ENCODE measurements at regions not wholly inside any gene's neighbourhood (a gene's known extent, or its start where the extent isn't known, plus 50 kb on each side); places are given as distances from the start of the nearest gene placed in this dataset.

DNA sequence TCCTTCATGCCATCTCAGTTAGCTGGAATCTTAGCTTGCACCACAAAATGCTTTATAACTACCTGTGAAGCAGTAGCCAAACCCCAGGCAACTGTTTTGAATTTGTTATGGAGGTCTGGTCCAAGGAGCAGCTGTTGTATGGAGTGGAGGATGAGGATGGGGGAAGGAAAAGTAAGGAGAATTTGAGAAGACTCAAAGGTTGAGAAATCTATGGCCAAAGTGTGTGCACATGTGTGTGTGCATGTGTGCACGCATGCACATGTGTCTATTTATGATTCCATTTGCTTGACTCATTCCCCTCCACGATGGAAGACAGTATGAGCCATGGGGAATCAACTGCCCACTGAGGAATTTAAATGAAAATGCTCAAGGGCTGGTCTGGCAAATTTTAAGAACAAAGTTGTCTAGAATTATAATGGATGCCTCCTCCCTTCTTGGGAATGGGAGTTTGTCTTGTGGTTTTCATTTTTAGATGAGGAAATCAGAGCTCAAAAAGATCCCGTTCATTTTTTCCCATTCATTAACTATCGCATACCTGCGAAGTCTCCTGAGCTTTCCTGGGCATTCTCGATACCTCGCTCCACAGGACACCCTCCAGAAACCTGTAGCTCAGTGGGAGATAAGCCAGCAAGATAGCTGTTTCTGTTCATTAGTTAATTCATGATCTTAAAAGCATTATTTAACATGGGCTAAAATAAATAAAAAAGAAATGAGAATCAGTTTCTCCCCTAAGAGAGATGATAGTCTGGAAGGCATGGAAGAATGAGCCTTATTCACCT is 152.3 kb upstream of the NEDD9 start (continued):
- no peak for TF ChIP-seq CEBPZ (IDR thresholded peaks at IDR 0.05; ENCODE audit: low read depth, low read length)
- no peak for TF ChIP-seq ESRRA (IDR thresholded peaks at IDR 0.05; ENCODE audit: low read length)
- no peak for TF ChIP-seq SRF (IDR thresholded peaks at IDR 0.05; ENCODE audit: low read depth in 2 of 2, low read length in 2 of 2)

DNA sequence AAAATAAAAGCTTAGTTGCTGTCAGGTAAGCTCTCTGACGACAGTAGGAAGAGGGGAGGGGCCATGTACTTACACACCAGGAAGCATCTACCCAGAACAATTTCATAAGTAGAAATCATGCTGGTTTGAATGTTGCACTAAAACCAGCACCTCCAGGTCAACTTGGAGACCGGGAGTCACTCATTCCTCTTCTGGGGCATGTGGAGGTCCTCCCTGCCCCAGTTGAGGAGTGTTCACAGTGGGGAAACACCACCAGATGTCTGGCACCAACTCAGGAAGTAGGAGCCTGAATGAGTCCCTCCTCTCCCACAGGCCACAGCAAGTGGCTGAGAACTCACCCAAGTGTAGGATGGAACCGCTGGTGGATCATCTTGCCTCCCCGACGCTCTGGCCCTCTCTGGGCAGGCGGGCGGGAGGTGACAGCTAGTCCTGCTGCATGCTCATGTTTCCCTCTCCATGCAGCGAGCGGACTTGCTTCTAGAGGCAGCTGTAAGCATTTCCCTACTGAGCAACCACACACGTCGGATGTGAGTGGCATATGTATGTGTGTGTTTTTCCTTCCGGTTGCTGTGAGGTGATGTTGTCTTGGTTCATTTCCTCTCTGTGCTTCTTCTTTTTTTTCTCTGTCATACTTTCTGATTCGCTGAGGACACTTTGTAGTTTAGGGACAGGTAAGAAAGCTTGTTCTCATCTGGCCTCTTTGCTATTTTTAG is 149.5 kb upstream of the NEDD9 start:
- H4K20me1 ChIP-seq (ENCODE audit: control insufficient read depth, insufficient read depth) = no peaks in the 10 kb centered on the region
- peak overlapping the region; percentile 68 for H2AFZ ChIP-seq (ENCODE audit: control insufficient read depth, low read depth, low read length)
- ATAC-seq = peak; percentile 77
- CTCF ChIA-PET = interaction anchor here (0.7 to 11.1 kb wide), 20 partner anchors 9 to 212 kb away, joined by 3 to 78 read pairs (median 5); no protein-coding TSS in a partner anchor
- peaks cover 0 to 2% of the 10 kb centered on the region in 2 experiments; a peak in 2 of 4 replicates for H3K36me3 ChIP-seq (ENCODE audit: control insufficient read depth in 2 of 2, insufficient read depth in 2 of 2, low read length in 1 of 2)
- in situ Hi-C loops (cut with MboI) (no loop called here), intact Hi-C loops (cut with micrococcal nuclease; ENCODE audit: unreplicated experiment) (loop anchor here (1.0 to 5.0 kb wide), 5 partner anchors 47 to 195 kb away; no protein-coding TSS in a partner anchor)
- BruUV-seq (replicated peaks) = no TSS peak
- peaks cover 46% of the 10 kb centered on the region for H3K79me2 ChIP-seq (ENCODE audit: control insufficient read depth, insufficient read depth, low read length)
- peak; percentile 92 for DNase-seq (ENCODE audit: low read depth, low spot score)
- WGBS (ENCODE audit: insufficient coverage, insufficient replicate concordance, low lambda C conversion rate, missing lambda C conversion rate) = under 1% methylated on average over 13 of the region's 13 CpGs
- FAIRE-seq = peak; percentile 75
- H3K9me3 ChIP-seq (replicated peaks; ENCODE audit: control insufficient read depth, insufficient read depth, low read length) = peaks cover 4% of the 10 kb centered on the region; the same call in 2 of the 3 replicates
- H3K9ac ChIP-seq (ENCODE audit: control insufficient read depth, insufficient read depth, low read length) = peak overlapping the region; percentile 81
- SMC1A ChIA-PET (ENCODE audit: uncharacterized antibody, unreplicated experiment) = interaction anchor here (1.0 to 13.0 kb wide), 34 partner anchors 8 to 208 kb away, joined by 3 to 275 read pairs (median 12); partner anchors contain the start of gene NEDD9
- POLR2A ChIA-PET = interaction anchor here (0.6 to 8.0 kb wide), 24 partner anchors 9 to 148 kb away, joined by 3 to 91 read pairs (median 7); no protein-coding TSS in a partner anchor
- H3K4me1 ChIP-seq (ENCODE audit: control insufficient read depth, insufficient read depth, low read length) = peaks cover 24% of the 10 kb centered on the region
- H3K27me3 ChIP-seq (replicated peaks in 1 of 2; ENCODE audit: control insufficient read depth in 2 of 2, insufficient read depth in 2 of 2, low read length in 1 of 2) = no peaks in the 10 kb centered on the region
- H3K4me3 ChIP-seq = peak overlapping the region; percentile 72
- RAD21 ChIA-PET (ENCODE audit: unreplicated experiment) = interaction anchor here (0.9 to 10.9 kb wide), 28 partner anchors 8 to 219 kb away, joined by 3 to 384 read pairs (median 12); partner anchors contain the start of gene NEDD9
- H3K4me2 ChIP-seq (ENCODE audit: control insufficient read depth, insufficient read depth) = peak overlapping the region; percentile 88
- peak overlapping the region; percentile 90 for H3K27ac ChIP-seq (ENCODE audit: control insufficient read depth, insufficient read depth)
- TF ChIP-seq CREB1 (IDR thresholded peaks at IDR 0.05; ENCODE audit: low read depth) = peak; percentile 83
- no peak for TF ChIP-seq ZNF24 (IDR thresholded peaks at IDR 0.05)
- peak; percentile 47 for TF ChIP-seq MEF2B (IDR thresholded peaks at IDR 0.05; ENCODE audit: partially characterized antibody, poor library complexity, severe bottlenecking)
- TF ChIP-seq IKZF2 (IDR thresholded peaks at IDR 0.05) = peak; percentile 79 to 91
- peak; percentile 99 for TF ChIP-seq IKZF1 (conservative IDR thresholded peaks at IDR 0.05)
- no peak for TF ChIP-seq USF1 (IDR thresholded peaks at IDR 0.05; ENCODE audit: borderline replicate concordance, extremely low read length, insufficient read depth, low read depth, low read length)
- TF ChIP-seq TCF3 (IDR thresholded peaks at IDR 0.05; ENCODE audit: borderline replicate concordance, insufficient read depth, low read depth, low read length) = no peak; the same call in 1 of the 2 replicates
- no peak for TF ChIP-seq E2F4 (IDR thresholded peaks at IDR 0.05; ENCODE audit: low read depth, low read length)
- no peak for TF ChIP-seq WRNIP1 (IDR thresholded peaks at IDR 0.05; ENCODE audit: borderline replicate concordance, low read depth, low read length)

Data from GM12878 (cell line).